Loucy (cell line): ENCODE measurements at regions not wholly inside any gene's neighbourhood (a gene's known extent, or its start where the extent isn't known, plus 50 kb on each side); places are given as distances from the start of the nearest gene placed in this dataset.
"Not testable (repeated sequence)": the region's sequence is repeated elsewhere in the genome, so short reads cannot be mapped to it uniquely, and the experiment has no call there.

Source experiments
- H2AFZ ChIP-seq: fragments of 200-600 bp; sonication (generic); 2 replicates; pipeline ENCODE4 v1.6.0; 2016; ENCODE audit warnings: antibody characterized with exemption, mild to moderate bottlenecking, low read length, moderate library complexity
- H3F3A ChIP-seq: fragments of 200-600 bp; 2 replicates; pipeline ENCODE4 v1.6.0; 2016; ENCODE audit warnings: antibody characterized with exemption, low read depth, mild to moderate bottlenecking
- H3K27me3 ChIP-seq: fragments of 200-600 bp; sonication (generic); 2 replicates; pipeline ENCODE4 v1.6.1; 2014; ENCODE audit warnings: low read length, mild to moderate bottlenecking; ENCODE audit not compliant: insufficient read depth, poor library complexity, severe bottlenecking
- H3K36me3 ChIP-seq: fragments of 200-600 bp; sonication (generic); 2 replicates; pipeline ENCODE4 v1.6.1; 2016; ENCODE audit warnings: low read length; ENCODE audit not compliant: insufficient read depth
- H3K4me1 ChIP-seq: fragments of 200-600 bp; sonication (generic); 2 replicates; pipeline ENCODE4 v1.5.1; 2014; ENCODE audit warnings: low read length, mild to moderate bottlenecking; ENCODE audit not compliant: insufficient read depth, poor library complexity, severe bottlenecking
- H3K4me2 ChIP-seq: fragments of 200-600 bp; sonication (generic); 2 replicates; pipeline ENCODE4 v1.6.0; 2014; ENCODE audit warnings: antibody characterized with exemption, low read length, low read depth, mild to moderate bottlenecking; ENCODE audit not compliant: poor library complexity, severe bottlenecking
- H3K4me3 ChIP-seq: fragments of 200-600 bp; sonication (generic); 2 replicates; pipeline ENCODE4 v1.5.1; 2014; ENCODE audit warnings: low read length, mild to moderate bottlenecking, mixed read lengths; ENCODE audit not compliant: poor library complexity, severe bottlenecking
- H3K79me2 ChIP-seq: fragments of 200-600 bp; sonication (generic); 2 replicates; pipeline ENCODE4 v1.6.1; 2014; ENCODE audit warnings: low read length; ENCODE audit not compliant: insufficient read depth
- H3K9ac ChIP-seq: fragments of 200-600 bp; sonication (generic); 2 replicates; pipeline ENCODE4 v1.6.0; 2014; ENCODE audit warnings: mild to moderate bottlenecking, low read depth, low read length, moderate library complexity; ENCODE audit not compliant: poor library complexity, severe bottlenecking
- H3K9me2 ChIP-seq: fragments of 200-600 bp; sonication (generic); replicated peaks from 2 replicates; pipeline ENCODE4 v1.6.1; 2016; ENCODE audit warnings: low read depth, low read length, mixed read lengths
- H3K9me3 ChIP-seq: fragments of 200-600 bp; sonication (generic); 2 replicates; pipeline ENCODE4 v1.6.1; 2014; ENCODE audit warnings: mild to moderate bottlenecking, antibody characterized with exemption, low read length, low read depth; ENCODE audit not compliant: insufficient read depth
- H4K20me1 ChIP-seq: fragments of 200-600 bp; sonication (generic); 2 replicates; pipeline ENCODE4 v1.6.0; 2014; ENCODE audit warnings: antibody characterized with exemption, low read length, mild to moderate bottlenecking; ENCODE audit not compliant: insufficient read depth, poor library complexity, severe bottlenecking
- CTCF ChIP-seq: fragments of 200-600 bp; sonication (generic); conservative IDR thresholded peaks from 2 replicates; pipeline ENCODE4 v1.5.1; 2014; ENCODE audit warnings: mild to moderate bottlenecking, antibody characterized with exemption, low read length
- EZH2phosphoT487 ChIP-seq: fragments of 200-600 bp; IDR thresholded peaks from 2 replicates; pipeline ENCODE4 v1.6.1; 2018; ENCODE audit warnings: antibody characterized with exemption, mild to moderate bottlenecking, moderate library complexity, borderline replicate concordance

GRCh38 chr5:93995126-93995621, 253.8 kb upstream of the POU5F2 start:
- Histone ChIP-seq H3K36me3 (no peaks in the 10 kb centered on the region), H2AFZ (no peak overlapping the region), H3K27me3 (no peaks in the 10 kb centered on the region), H3K4me2 (no peak overlapping the region), H3K4me1 (peaks cover 7% of the 10 kb centered on the region), H3K79me2 (no peaks in the 10 kb centered on the region), H3K9ac (no peak overlapping the region), H3K9me3 (no peaks in the 10 kb centered on the region), H4K20me1 (no peaks in the 10 kb centered on the region), H3K4me3 (no peak overlapping the region), H3K9me2 (no peaks in the 10 kb centered on the region), H3F3A (no peaks in the 10 kb centered on the region)
- TF ChIP-seq CTCF (no peak), EZH2phosphoT487 (no peak)

GRCh38 chr5:93993161-93993560, 251.8 kb upstream of the POU5F2 start:
- Histone ChIP-seq H3F3A (no peaks in the 10 kb centered on the region), H3K4me2 (no peak overlapping the region), H3K79me2 (no peaks in the 10 kb centered on the region), H4K20me1 (no peaks in the 10 kb centered on the region), H3K27me3 (no peaks in the 10 kb centered on the region), H3K9me2 (no peaks in the 10 kb centered on the region), H3K4me3 (no peak overlapping the region), H3K36me3 (no peaks in the 10 kb centered on the region), H3K9me3 (no peaks in the 10 kb centered on the region), H3K4me1 (peaks cover 7% of the 10 kb centered on the region), H2AFZ (no peak overlapping the region), H3K9ac (no peak overlapping the region)
- TF ChIP-seq CTCF (no peak), EZH2phosphoT487 (no peak)

- no peak overlapping the region for H2AFZ ChIP-seq
- no peaks in the 10 kb centered on the region for H3K27me3 ChIP-seq
- H3K9me2 ChIP-seq, result no peaks in the 10 kb centered on the region
- TF ChIP-seq EZH2phosphoT487, result no peak
- no peak for TF ChIP-seq CTCF
- no peaks in the 10 kb centered on the region for H3K79me2 ChIP-seq
- H3K4me2 ChIP-seq, result no peak overlapping the region
- no peaks in the 10 kb centered on the region for H4K20me1 ChIP-seq
- H3K36me3 ChIP-seq, result no peaks in the 10 kb centered on the region
- peaks cover 7% of the 10 kb centered on the region for H3K4me1 ChIP-seq
- no peak overlapping the region for H3K9ac ChIP-seq
- H3K9me3 ChIP-seq, result no peaks in the 10 kb centered on the region
- no peaks in the 10 kb centered on the region for H3F3A ChIP-seq
- no peak overlapping the region for H3K4me3 ChIP-seq
These were observed 249.2 kb upstream of the POU5F2 start for GRCh38 chr5:93990504-93991070.

GRCh38 chr5:93985940-93986570, 244.7 kb upstream of the POU5F2 start:
- H3K4me1 ChIP-seq, H3K4me2 ChIP-seq, H3F3A ChIP-seq, H3K36me3 ChIP-seq, H3K27me3 ChIP-seq, H2AFZ ChIP-seq, H3K9me3 ChIP-seq, H3K9ac ChIP-seq, H4K20me1 ChIP-seq, H3K9me2 ChIP-seq, H3K4me3 ChIP-seq, H3K79me2 ChIP-seq: not testable (repeated sequence)
